Neural cell (in vitro differentiated cells): ENCODE measurements at regions not wholly inside any gene's neighbourhood (a gene's known extent, or its start where the extent isn't known, plus 50 kb on each side); places are given as distances from the start of the nearest gene placed in this dataset.

Source experiments
- H2AFZ ChIP-seq: fragments of 200-600, 300-800 bp; sonication (generic), shearing (Covaris generic); 2 replicates; pipeline ENCODE4 v1.6.0; 2014; ENCODE audit warnings: low read depth, mild to moderate bottlenecking, antibody characterized with exemption, low read length, moderate library complexity
- H3F3A ChIP-seq: fragments of 200-600 bp; shearing (Covaris generic); 2 replicates; pipeline ENCODE4 v1.6.1; 2016; ENCODE audit warnings: mild to moderate bottlenecking, moderate library complexity, mixed read lengths, antibody characterized with exemption, low read length; ENCODE audit not compliant: insufficient read depth, poor library complexity, severe bottlenecking
- H3K27ac ChIP-seq: fragments of 200-600, 300-800 bp; sonication (generic), shearing (Covaris generic); 2 replicates; pipeline ENCODE4 v1.5.1; 2014; ENCODE audit warnings: mild to moderate bottlenecking, low read length, moderate library complexity
- H3K27me3 ChIP-seq: fragments of 300-800, 200-600 bp; sonication (generic), shearing (Covaris generic); 2 replicates; pipeline ENCODE4 v1.6.0; 2014; ENCODE audit warnings: mild to moderate bottlenecking, low read depth, low read length, moderate library complexity; ENCODE audit not compliant: insufficient read depth
- H3K36me3 ChIP-seq: fragments of 300-800, 200-600 bp; sonication (generic), shearing (Covaris generic); 2 replicates; pipeline ENCODE4 v1.5.1; 2014; ENCODE audit warnings: mild to moderate bottlenecking, antibody characterized with exemption, low read length, moderate library complexity; ENCODE audit not compliant: insufficient read depth
- H3K4me2 ChIP-seq: fragments of 300-800, 200-600 bp; sonication (generic), shearing (Covaris generic); 2 replicates; pipeline ENCODE4 v1.6.0; 2014; ENCODE audit warnings: mild to moderate bottlenecking, low read length
- H3K4me3 ChIP-seq: fragments of 300-800, 200-600 bp; sonication (generic), shearing (Covaris generic); 2 replicates; pipeline ENCODE4 v1.5.1; 2014; ENCODE audit warnings: mild to moderate bottlenecking, low read length, moderate library complexity
- H3K79me2 ChIP-seq: fragments of 200-600 bp; shearing (Covaris generic); replicated peaks from 2 replicates; pipeline ENCODE4 v1.6.0; 2014; ENCODE audit warnings: mild to moderate bottlenecking, low read length, moderate library complexity; ENCODE audit not compliant: insufficient read depth
- H3K9ac ChIP-seq: fragments of 300-800, 200-600 bp; sonication (generic), shearing (Covaris generic); 2 replicates; pipeline ENCODE4 v1.6.1; 2016; ENCODE audit warnings: mild to moderate bottlenecking, low read length, mixed read lengths
- H3K9me2 ChIP-seq: fragments of 200-600 bp; shearing (Covaris generic); 2 replicates; pipeline ENCODE4 v1.6.1; 2016; ENCODE audit warnings: mild to moderate bottlenecking, low read length, mixed read lengths; ENCODE audit not compliant: insufficient read depth
- H3K9me3 ChIP-seq: fragments of 200-600, 300-800 bp; sonication (generic), shearing (Covaris generic); 2 replicates; pipeline ENCODE4 v1.6.1; 2016; ENCODE audit warnings: mild to moderate bottlenecking, mixed run types, low read length, moderate library complexity, mixed read lengths
- H4K20me1 ChIP-seq: fragments of 200-600 bp; shearing (Covaris generic); 2 replicates; pipeline ENCODE4 v1.6.1; 2016; ENCODE audit warnings: mild to moderate bottlenecking, mixed run types; ENCODE audit not compliant: insufficient read depth
- EP300 ChIP-seq: fragments of 450-650 bp; conservative IDR thresholded peaks from 2 replicates; pipeline ENCODE4 v1.6.1; 2014; ENCODE audit warnings: antibody characterized with exemption, mild to moderate bottlenecking, moderate library complexity; ENCODE audit not compliant: poor library complexity, severe bottlenecking
- EZH2 ChIP-seq: fragments of 200-600, 300-800 bp; shearing (Covaris generic), sonication (generic); IDR thresholded peaks from 2 replicates; pipeline ENCODE4 v1.6.1; 2014; ENCODE audit warnings: antibody characterized with exemption, low read length, borderline replicate concordance, mild to moderate bottlenecking; ENCODE audit not compliant: insufficient read depth, poor library complexity, severe bottlenecking
- MXI1 ChIP-seq: fragments of 450-650 bp; conservative IDR thresholded peaks from 2 replicates; pipeline ENCODE4 v1.6.1; 2014; ENCODE audit warnings: antibody characterized with exemption, mild to moderate bottlenecking; ENCODE audit not compliant: poor library complexity, severe bottlenecking
- POLR2AphosphoS5 ChIP-seq: IDR thresholded peaks from 2 replicates; pipeline ENCODE4 v1.6.1; 2012
- RAD21 ChIP-seq: fragments of 450-650 bp; conservative IDR thresholded peaks from 2 replicates; pipeline ENCODE4 v1.6.1; 2014; ENCODE audit warnings: antibody characterized with exemption, mild to moderate bottlenecking, moderate library complexity
- SMC3 ChIP-seq: fragments of 450-650 bp; conservative IDR thresholded peaks from 2 replicates; pipeline ENCODE4 v1.6.1; 2014; ENCODE audit warnings: antibody characterized with exemption, mild to moderate bottlenecking, moderate library complexity; ENCODE audit not compliant: poor library complexity
- TAF1 ChIP-seq: IDR thresholded peaks from 2 replicates; pipeline ENCODE4 v1.6.1; 2012; ENCODE audit warnings: low read depth
- TF ChIP-seq, protein P1 (sequence below): IDR thresholded peaks from 2 replicates; pipeline ENCODE4 v1.6.1; 2012; ENCODE audit warnings: borderline replicate concordance
- TF ChIP-seq, protein P2 (sequence below): fragments of 450-650 bp; IDR thresholded peaks from 2 replicates; pipeline ENCODE4 v1.5.1; 2014; ENCODE audit warnings: antibody characterized with exemption, mild to moderate bottlenecking, moderate library complexity; ENCODE audit not compliant: poor library complexity, severe bottlenecking

DNA sequence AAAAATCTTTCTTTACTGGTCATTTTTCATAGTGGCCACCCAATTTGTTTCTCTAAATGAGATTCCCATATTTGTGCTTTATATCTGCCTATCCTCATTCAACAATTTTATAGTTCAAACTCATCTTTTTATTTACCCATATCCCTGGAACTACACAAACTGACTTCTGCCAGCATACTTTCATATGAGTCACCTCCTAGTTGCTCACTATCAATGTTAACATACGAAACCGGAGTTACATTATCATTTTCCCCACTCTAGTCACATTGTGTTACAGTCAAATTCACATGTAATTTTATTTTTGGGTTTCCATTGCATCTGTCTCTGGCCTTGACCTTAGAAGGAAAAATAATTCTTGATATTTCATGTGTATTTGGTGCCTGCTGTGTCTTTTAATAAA lies 499.4 kb downstream of the MAFB start:
- no peak overlapping the region for H3K4me2 ChIP-seq

DNA sequence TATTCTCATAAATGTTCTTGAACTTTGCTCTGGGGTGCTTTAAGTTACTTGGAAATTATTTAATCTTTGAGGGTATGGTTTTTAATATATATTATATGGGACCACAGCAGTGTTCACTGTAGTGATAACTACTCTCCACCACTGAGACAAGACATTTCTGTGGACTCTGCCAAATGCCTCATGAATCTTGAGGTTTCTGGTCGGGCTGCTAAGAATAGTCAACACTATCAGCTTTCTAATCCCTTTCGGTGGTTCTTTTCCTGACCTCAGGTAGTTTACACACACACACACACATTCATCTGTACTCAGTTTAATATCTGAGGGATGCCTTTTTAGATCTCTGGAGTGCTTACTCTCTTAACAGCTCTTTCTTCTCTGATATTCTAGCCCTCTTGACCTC lies 500.7 kb downstream of the MAFB start:
- Histone ChIP-seq H3K27me3 (no peaks in the 10 kb centered on the region), H3K9me2 (no peaks in the 10 kb centered on the region), H3K36me3 (no peaks in the 10 kb centered on the region), H2AFZ (no peak overlapping the region), H3F3A (no peaks in the 10 kb centered on the region), H3K4me3 (no peak overlapping the region), H3K9ac (no peak overlapping the region), H3K27ac (no peak overlapping the region), H3K9me3 (no peaks in the 10 kb centered on the region), H4K20me1 (no peaks in the 10 kb centered on the region), H3K4me2 (no peak overlapping the region), H3K79me2 (no peaks in the 10 kb centered on the region)
- TF ChIP-seq POLR2AphosphoS5 (no peak), MXI1 (no peak), SMC3 (no peak), EZH2 (no peak), TAF1 (no peak), RAD21 (no peak), EP300 (no peak)
- TF ChIP-seq, protein P1, sequence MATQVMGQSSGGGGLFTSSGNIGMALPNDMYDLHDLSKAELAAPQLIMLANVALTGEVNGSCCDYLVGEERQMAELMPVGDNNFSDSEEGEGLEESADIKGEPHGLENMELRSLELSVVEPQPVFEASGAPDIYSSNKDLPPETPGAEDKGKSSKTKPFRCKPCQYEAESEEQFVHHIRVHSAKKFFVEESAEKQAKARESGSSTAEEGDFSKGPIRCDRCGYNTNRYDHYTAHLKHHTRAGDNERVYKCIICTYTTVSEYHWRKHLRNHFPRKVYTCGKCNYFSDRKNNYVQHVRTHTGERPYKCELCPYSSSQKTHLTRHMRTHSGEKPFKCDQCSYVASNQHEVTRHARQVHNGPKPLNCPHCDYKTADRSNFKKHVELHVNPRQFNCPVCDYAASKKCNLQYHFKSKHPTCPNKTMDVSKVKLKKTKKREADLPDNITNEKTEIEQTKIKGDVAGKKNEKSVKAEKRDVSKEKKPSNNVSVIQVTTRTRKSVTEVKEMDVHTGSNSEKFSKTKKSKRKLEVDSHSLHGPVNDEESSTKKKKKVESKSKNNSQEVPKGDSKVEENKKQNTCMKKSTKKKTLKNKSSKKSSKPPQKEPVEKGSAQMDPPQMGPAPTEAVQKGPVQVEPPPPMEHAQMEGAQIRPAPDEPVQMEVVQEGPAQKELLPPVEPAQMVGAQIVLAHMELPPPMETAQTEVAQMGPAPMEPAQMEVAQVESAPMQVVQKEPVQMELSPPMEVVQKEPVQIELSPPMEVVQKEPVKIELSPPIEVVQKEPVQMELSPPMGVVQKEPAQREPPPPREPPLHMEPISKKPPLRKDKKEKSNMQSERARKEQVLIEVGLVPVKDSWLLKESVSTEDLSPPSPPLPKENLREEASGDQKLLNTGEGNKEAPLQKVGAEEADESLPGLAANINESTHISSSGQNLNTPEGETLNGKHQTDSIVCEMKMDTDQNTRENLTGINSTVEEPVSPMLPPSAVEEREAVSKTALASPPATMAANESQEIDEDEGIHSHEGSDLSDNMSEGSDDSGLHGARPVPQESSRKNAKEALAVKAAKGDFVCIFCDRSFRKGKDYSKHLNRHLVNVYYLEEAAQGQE, result no peak
- TF ChIP-seq, protein P2, sequence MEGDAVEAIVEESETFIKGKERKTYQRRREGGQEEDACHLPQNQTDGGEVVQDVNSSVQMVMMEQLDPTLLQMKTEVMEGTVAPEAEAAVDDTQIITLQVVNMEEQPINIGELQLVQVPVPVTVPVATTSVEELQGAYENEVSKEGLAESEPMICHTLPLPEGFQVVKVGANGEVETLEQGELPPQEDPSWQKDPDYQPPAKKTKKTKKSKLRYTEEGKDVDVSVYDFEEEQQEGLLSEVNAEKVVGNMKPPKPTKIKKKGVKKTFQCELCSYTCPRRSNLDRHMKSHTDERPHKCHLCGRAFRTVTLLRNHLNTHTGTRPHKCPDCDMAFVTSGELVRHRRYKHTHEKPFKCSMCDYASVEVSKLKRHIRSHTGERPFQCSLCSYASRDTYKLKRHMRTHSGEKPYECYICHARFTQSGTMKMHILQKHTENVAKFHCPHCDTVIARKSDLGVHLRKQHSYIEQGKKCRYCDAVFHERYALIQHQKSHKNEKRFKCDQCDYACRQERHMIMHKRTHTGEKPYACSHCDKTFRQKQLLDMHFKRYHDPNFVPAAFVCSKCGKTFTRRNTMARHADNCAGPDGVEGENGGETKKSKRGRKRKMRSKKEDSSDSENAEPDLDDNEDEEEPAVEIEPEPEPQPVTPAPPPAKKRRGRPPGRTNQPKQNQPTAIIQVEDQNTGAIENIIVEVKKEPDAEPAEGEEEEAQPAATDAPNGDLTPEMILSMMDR, result no peak

More for the DNA sequence above, 499.4 kb downstream of the MAFB start:
- Histone ChIP-seq H3K27ac (no peak overlapping the region), H4K20me1 (no peaks in the 10 kb centered on the region), H3K9ac (no peak overlapping the region), H3F3A (no peaks in the 10 kb centered on the region), H3K4me3 (no peak overlapping the region), H3K27me3 (no peaks in the 10 kb centered on the region), H3K36me3 (no peaks in the 10 kb centered on the region), H3K79me2 (no peaks in the 10 kb centered on the region), H3K9me3 (no peaks in the 10 kb centered on the region), H3K9me2 (no peaks in the 10 kb centered on the region), H2AFZ (no peak overlapping the region)
- TF ChIP-seq EZH2, result no peak
- TF ChIP-seq, protein P1, result no peak
- no peak for TF ChIP-seq TAF1
- TF ChIP-seq RAD21, result no peak
- no peak for TF ChIP-seq MXI1
- TF ChIP-seq EP300, result no peak
- TF ChIP-seq, protein P2, result no peak
- no peak for TF ChIP-seq POLR2AphosphoS5
- TF ChIP-seq SMC3, result no peak
